ENCODE measurements at regions not wholly inside any gene's neighbourhood (a gene's known extent, or its start where the extent isn't known, plus 50 kb on each side); places are given as distances from the start of the nearest gene placed in this dataset.

- Histone ChIP-seq H3K27me3 (ENCODE audit: control insufficient read depth, insufficient read depth, low read length) (no peaks in the 10 kb centered on the region), H3K36me3 (ENCODE audit: control insufficient read depth, insufficient read depth, low read length) (no peaks in the 10 kb centered on the region), H3K4me3 (ENCODE audit: low read depth, low read length) (no peak overlapping the region)
- DNase-seq (ENCODE audit: low read depth) (no peak), FAIRE-seq (no peak)
- no peak for TF ChIP-seq CTCF (IDR thresholded peaks at IDR 0.05; ENCODE audit: insufficient read depth, low read length, severe bottlenecking)
These were observed 255.6 kb upstream of the ZFP64 start for GRCh38 chr20:52447225-52447551.

- Histone ChIP-seq H3K4me3 (ENCODE audit: low read depth, low read length) (no peak overlapping the region), H3K36me3 (ENCODE audit: control insufficient read depth, insufficient read depth, low read length) (no peaks in the 10 kb centered on the region), H3K27me3 (ENCODE audit: control insufficient read depth, insufficient read depth, low read length) (no peaks in the 10 kb centered on the region)
- DNase-seq (ENCODE audit: low read depth) (no peak), FAIRE-seq (no peak)
- TF ChIP-seq CTCF (IDR thresholded peaks at IDR 0.05; ENCODE audit: insufficient read depth, low read length, severe bottlenecking) = no peak
These were observed 255.0 kb upstream of the ZFP64 start for GRCh38 chr20:52446421-52447224.

- no peak for FAIRE-seq
- TF ChIP-seq CTCF (IDR thresholded peaks at IDR 0.05; ENCODE audit: insufficient read depth, low read length, severe bottlenecking) = no peak
- H3K36me3 ChIP-seq (ENCODE audit: control insufficient read depth, insufficient read depth, low read length) = no peaks in the 10 kb centered on the region
- no peak for DNase-seq (ENCODE audit: low read depth)
- H3K27me3 ChIP-seq (ENCODE audit: control insufficient read depth, insufficient read depth, low read length) = no peaks in the 10 kb centered on the region
- no peak overlapping the region for H3K4me3 ChIP-seq (ENCODE audit: low read depth, low read length)
These were observed 252.9 kb upstream of the ZFP64 start for GRCh38 chr20:52444455-52444854.

- TF ChIP-seq CTCF (IDR thresholded peaks at IDR 0.05; ENCODE audit: insufficient read depth, low read length, severe bottlenecking) = no peak
- Histone ChIP-seq H3K27me3 (ENCODE audit: control insufficient read depth, insufficient read depth, low read length) (no peaks in the 10 kb centered on the region), H3K36me3 (ENCODE audit: control insufficient read depth, insufficient read depth, low read length) (no peaks in the 10 kb centered on the region), H3K4me3 (ENCODE audit: low read depth, low read length) (no peak overlapping the region)
- FAIRE-seq (no peak), DNase-seq (ENCODE audit: low read depth) (no peak)
These were observed 252.3 kb upstream of the ZFP64 start for GRCh38 chr20:52443874-52444273.

GRCh38 chr20:52441710-52442109, 250.1 kb upstream of the ZFP64 start:
- DNase-seq (ENCODE audit: low read depth) = no peak
- no peak for TF ChIP-seq CTCF (IDR thresholded peaks at IDR 0.05; ENCODE audit: insufficient read depth, low read length, severe bottlenecking)
- H3K4me3 ChIP-seq (ENCODE audit: low read depth, low read length) = no peak overlapping the region
- H3K36me3 ChIP-seq (ENCODE audit: control insufficient read depth, insufficient read depth, low read length) = no peaks in the 10 kb centered on the region
- no peaks in the 10 kb centered on the region for H3K27me3 ChIP-seq (ENCODE audit: control insufficient read depth, insufficient read depth, low read length)
- FAIRE-seq = no peak

- no peak for DNase-seq (ENCODE audit: low read depth)
- H3K27me3 ChIP-seq (ENCODE audit: control insufficient read depth, insufficient read depth, low read length) = no peaks in the 10 kb centered on the region
- TF ChIP-seq CTCF (IDR thresholded peaks at IDR 0.05; ENCODE audit: insufficient read depth, low read length, severe bottlenecking) = no peak
- no peaks in the 10 kb centered on the region for H3K36me3 ChIP-seq (ENCODE audit: control insufficient read depth, insufficient read depth, low read length)
- FAIRE-seq = no peak
- no peak overlapping the region for H3K4me3 ChIP-seq (ENCODE audit: low read depth, low read length)
These were observed 247.8 kb upstream of the ZFP64 start for GRCh38 chr20:52439375-52439774.

Measured in bronchial epithelial cell (primary cell).